ENCODE measurements at regions not wholly inside any gene's neighbourhood (a gene's known extent, or its start where the extent isn't known, plus 50 kb on each side); places are given as distances from the start of the nearest gene placed in this dataset.

DNA sequence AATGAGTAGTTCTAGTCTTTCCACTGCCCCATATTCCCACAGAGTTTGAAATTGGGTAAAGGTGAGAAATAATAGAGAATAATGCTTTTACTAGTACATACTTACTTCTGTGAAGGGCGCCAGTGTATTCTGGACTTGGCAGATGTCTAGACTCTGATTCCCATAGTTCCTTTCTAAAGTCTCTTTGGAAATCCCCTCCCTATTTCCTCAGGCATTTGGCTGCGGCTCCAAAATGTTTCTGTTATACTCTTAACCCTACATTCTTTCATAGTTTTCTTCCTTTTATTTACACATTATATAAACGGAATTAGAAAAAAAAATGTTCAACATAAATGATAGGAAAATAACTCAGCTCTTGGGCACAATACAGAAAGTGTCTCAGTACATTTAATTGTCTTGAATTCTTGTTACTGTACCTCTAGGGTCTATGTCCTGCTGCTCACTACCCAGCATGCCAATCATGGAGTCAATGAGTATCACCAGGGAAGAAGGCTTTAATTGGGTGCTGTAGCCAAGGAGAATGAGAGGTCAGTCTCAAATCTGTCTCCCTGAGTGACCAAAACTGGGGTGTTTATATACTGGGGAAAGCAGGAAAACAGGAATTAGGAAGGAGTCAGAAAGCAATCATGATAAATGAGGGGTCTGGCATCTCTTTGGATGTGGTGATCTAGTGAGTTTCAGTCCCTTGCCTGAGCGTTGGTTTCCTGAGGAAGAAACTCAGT lies 147.8 kb upstream of the MMADHC start:
- ATAC-seq (ENCODE audit: low read depth) (no peak), DNase-seq (no peak)
- no peak overlapping the region for H3K4me3 Mint-ChIP-seq
- POLR2A ChIA-PET = no interaction called here
- H3K36me3 Mint-ChIP-seq = no peaks in the 10 kb centered on the region
- no peaks in the 10 kb centered on the region for H3K4me1 Mint-ChIP-seq
- H3K27ac Mint-ChIP-seq = no peak overlapping the region
- H3K27me3 Mint-ChIP-seq = no peaks in the 10 kb centered on the region
- no peaks in the 10 kb centered on the region for H3K9me3 Mint-ChIP-seq

DNA sequence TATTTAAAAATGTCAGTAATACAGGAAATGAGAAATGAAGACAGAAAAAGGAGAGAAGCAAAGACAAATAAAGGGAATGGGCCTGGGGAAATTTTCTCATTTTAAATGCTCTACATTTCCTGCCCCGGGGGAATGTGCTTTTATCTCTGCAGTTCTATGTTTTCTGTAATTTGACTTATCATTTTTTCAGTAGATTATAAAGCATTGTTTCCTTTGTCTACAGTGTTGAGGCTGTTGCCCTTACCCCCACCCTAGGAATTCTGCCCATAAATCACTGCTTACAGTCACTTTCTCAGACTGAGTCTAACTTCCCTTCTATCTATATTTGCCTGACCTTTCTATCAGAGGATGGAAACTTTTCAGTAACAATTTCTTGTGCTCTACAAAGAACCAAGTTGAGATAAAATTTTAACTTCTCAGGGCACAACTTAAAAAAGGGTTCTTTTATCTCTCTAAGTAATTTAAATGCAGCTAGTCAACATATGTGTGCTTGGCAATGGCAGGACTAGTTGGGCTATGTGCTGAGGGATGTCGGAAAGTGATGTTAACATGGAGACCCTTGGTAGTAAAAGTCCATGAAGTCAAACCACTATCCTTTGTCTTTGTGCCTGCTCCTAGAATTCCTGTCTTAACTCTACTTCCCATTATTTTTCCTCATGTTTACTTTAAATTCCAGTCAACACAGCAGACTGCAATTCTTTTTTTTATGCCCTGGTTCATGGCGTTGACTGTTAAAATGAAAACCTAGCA lies 146.5 kb upstream of the MMADHC start:
- Mint-ChIP-seq H3K36me3 (no peaks in the 10 kb centered on the region), H3K9me3 (no peaks in the 10 kb centered on the region), H3K4me3 (no peak overlapping the region), H3K27ac (no peak overlapping the region), H3K27me3 (no peaks in the 10 kb centered on the region), H3K4me1 (no peaks in the 10 kb centered on the region)
- no peak for ATAC-seq (ENCODE audit: low read depth)
- POLR2A ChIA-PET = no interaction called here
- DNase-seq = no peak

DNA sequence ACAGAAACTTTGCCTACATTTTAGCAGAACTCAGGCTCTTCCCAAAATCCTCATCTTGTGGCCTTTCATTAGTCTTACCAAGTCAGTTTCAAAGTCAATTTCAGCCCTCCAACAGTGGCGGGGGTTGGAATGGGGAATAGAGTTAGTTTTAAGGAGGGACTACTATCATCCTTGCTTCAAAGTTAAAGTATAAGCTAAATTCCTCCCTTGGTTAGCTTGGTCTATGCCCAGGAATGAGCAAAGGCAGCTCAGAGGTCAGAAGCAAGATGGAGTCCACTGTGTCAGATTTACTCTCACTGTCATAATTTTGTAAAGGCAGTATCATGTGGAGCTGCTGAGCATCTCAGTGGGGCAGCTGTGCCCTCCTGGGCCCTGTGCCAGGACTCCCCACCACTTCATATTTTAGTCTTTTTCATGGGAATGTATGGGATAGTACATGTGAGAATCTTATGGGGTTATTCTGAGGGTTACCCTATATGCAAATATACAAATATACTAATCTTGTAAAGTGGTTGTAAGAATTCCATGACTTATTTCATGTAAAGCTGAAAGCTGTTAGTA lies 145.2 kb upstream of the MMADHC start:
- POLR2A ChIA-PET = no interaction called here
- no peak for ATAC-seq (ENCODE audit: low read depth)
- no peak overlapping the region for H3K27ac Mint-ChIP-seq

DNA sequence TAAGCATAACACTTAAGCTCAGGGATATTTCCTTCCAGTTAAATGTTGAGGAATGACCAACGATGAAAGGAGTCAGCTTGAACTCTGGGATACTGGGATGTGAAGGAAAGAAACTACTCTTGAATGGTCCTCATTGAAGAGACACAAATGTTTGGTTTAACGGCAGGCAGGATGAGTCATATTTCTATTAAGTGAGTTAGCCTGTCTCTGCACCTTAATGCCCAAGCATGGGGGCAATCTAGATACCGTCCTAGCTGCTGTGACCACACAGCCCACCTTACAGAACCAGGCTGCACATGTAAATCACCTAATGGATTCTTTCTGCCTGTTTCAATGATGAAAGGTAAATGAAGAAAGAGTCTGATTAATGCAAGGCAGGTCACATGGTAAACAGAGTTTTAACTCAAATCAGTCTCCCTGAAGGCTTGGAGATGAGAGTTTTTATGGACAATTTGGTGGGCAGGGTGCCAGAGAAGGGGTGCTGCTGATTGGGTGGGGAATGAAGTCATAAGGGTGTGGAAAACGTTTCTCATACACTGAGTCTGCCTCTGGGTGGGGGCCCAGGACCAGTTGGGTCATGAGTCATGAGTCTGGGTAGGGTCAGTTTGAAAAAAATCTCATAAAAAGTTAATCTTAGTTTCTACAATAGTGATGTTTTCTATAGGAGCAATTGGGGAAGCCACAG lies 144.6 kb upstream of the MMADHC start:
- Mint-ChIP-seq H3K4me1 (no peaks in the 10 kb centered on the region), H3K9me3 (no peaks in the 10 kb centered on the region), H3K4me3 (no peak overlapping the region), H3K27me3 (no peaks in the 10 kb centered on the region), H3K36me3 (no peaks in the 10 kb centered on the region), H3K27ac (no peak overlapping the region)
- POLR2A ChIA-PET = no interaction called here
- DNase-seq (no peak), ATAC-seq (ENCODE audit: low read depth) (no peak)

More for the DNA sequence above, 145.2 kb upstream of the MMADHC start:
- H3K4me3 Mint-ChIP-seq = no peak overlapping the region
- no peaks in the 10 kb centered on the region for H3K27me3 Mint-ChIP-seq
- no peak for DNase-seq
- H3K4me1 Mint-ChIP-seq = no peaks in the 10 kb centered on the region
- H3K9me3 Mint-ChIP-seq = no peaks in the 10 kb centered on the region
- no peaks in the 10 kb centered on the region for H3K36me3 Mint-ChIP-seq

DNA sequence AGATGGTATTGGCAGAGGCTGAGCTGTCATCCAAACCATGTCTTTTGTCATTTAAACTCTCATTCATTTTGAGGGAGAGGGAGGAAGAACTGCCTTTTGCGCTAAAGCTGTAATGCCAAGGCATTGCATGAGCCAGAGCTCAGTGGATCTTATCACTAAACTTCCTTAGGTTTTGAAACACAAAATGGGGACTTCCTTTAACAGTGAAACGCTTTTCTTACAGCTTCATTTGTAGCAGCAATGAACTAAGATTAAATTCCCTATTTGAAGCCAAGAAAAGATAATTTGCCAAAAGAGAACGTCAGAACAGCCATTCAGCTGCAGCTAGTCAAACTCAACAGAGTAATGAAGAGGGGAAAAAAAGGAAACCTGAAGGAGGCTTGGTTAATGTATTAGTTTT lies 143.5 kb upstream of the MMADHC start:
- Mint-ChIP-seq H3K9me3 (no peaks in the 10 kb centered on the region), H3K27me3 (peaks cover 4% of the 10 kb centered on the region), H3K36me3 (no peaks in the 10 kb centered on the region), H3K4me1 (no peaks in the 10 kb centered on the region), H3K4me3 (no peak overlapping the region), H3K27ac (no peak overlapping the region)
- POLR2A ChIA-PET = no interaction called here
- no peak for DNase-seq
- ATAC-seq (ENCODE audit: low read depth) = no peak

DNA sequence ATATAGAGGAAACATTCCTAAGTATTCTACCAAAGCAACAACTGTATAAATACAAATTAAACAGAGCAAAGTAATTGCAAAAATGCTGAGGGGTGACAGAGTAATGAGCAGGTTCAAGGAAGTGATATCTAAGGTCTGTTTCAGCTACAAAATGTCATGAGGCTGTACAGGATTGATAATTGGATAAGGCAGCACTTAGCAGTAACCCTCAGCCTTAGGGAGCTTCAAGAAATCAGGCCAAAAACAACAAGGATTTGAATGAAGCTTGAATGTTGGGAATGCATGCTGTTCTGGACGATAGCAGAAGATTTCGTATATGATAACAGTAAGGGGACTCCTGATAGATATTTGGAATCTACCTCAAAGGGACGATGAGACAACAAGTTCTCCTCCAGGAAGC lies 142.0 kb upstream of the MMADHC start:
- Mint-ChIP-seq H3K27me3 (peaks cover 5% of the 10 kb centered on the region), H3K9me3 (no peaks in the 10 kb centered on the region), H3K27ac (no peak overlapping the region), H3K4me1 (no peaks in the 10 kb centered on the region), H3K36me3 (no peaks in the 10 kb centered on the region), H3K4me3 (no peak overlapping the region)
- DNase-seq = no peak
- POLR2A ChIA-PET = no interaction called here
- ATAC-seq (ENCODE audit: low read depth) = no peak

DNA sequence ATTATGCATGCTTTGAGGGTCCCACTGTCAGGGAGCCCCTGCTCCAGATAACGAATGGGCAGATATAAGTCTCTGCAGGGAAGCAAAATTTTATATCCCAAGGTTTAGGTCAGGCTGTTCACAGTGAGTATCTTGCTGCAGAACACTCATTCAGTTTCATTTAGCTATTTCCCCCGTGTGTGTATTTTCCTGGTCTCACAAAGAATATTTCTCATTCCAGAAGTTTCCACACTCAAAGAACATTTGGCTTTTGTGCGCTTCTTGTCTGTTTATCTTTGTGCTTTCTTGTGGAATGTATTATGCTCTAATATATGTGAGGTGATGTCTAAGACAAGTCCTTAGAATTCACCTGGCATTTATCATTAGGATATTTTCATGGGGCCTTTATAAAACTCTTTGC lies 140.4 kb upstream of the MMADHC start:
- Mint-ChIP-seq H3K4me3 (no peak overlapping the region), H3K27ac (no peak overlapping the region), H3K36me3 (no peaks in the 10 kb centered on the region), H3K4me1 (no peaks in the 10 kb centered on the region), H3K9me3 (no peaks in the 10 kb centered on the region), H3K27me3 (peaks cover 5% of the 10 kb centered on the region)
- DNase-seq (no peak), ATAC-seq (ENCODE audit: low read depth) (no peak)
- POLR2A ChIA-PET = no interaction called here

DNA sequence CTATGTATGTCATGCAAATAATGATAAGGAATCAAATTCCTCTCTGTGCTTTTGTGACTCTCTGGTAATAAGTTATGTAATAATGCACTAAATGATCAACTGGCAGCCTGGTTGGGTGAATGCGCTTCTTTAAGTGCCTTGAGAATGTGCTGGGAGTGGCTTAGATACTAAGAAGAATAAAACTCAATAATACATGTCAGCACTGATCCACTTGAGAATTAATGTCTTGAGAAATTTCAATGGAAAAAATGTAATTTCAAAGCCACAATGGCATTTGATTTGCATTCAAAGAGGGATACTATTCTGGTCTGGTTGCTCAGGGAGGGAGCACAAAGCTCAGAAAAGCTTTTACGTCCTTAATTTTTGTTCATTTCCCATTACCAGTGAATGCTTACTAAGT lies 137.7 kb upstream of the MMADHC start:
- Mint-ChIP-seq H3K27ac (no peak overlapping the region), H3K4me1 (no peaks in the 10 kb centered on the region), H3K9me3 (no peaks in the 10 kb centered on the region), H3K36me3 (no peaks in the 10 kb centered on the region), H3K27me3 (peaks cover 5% of the 10 kb centered on the region), H3K4me3 (no peak overlapping the region)
- ATAC-seq (ENCODE audit: low read depth) = no peak
- DNase-seq = no peak
- POLR2A ChIA-PET = no interaction called here

DNA sequence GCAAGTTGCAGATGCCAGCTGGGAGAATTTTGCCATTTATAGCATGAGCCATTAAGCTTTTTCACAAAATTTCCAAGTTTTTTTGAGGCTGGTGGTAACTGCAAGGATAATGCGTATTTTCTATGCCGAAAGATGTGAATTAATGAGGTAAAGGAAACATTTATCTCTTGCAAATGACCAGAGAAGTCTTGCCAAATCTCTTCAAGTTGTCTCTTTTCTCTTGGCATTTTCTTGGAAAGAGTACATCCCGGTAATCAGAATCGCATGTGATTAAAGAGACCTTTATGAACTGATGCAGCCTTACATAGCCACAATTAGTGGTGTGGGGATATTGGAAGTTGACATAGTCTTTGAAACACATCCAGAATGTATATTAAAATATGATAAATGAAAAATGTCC lies 136.5 kb upstream of the MMADHC start:
- Mint-ChIP-seq H3K4me1 (no peaks in the 10 kb centered on the region), H3K27ac (no peak overlapping the region)

DNA sequence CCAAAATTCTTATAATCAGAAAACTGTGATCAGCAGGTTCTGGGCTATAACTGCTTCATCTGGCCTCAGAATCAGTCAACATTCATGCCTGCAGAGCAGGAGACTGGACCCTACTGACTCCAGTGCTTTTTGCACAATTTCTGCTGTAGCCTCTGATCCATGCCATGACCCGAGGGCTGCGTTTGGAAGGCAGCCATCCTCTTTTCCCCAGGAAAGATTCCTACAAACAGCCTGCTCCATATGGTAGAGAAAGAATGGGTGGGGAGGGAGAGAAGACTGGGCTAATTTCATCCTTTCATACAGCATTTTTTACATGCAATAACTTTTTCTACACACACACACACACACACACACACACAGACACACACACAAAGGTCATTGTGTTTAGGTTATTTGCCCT lies 133.0 kb upstream of the MMADHC start:
- ATAC-seq (ENCODE audit: low read depth) (no peak), DNase-seq (no peak)
- Mint-ChIP-seq H3K4me1 (no peaks in the 10 kb centered on the region), H3K4me3 (no peak overlapping the region), H3K27ac (no peak overlapping the region), H3K9me3 (no peaks in the 10 kb centered on the region), H3K36me3 (no peaks in the 10 kb centered on the region), H3K27me3 (no peaks in the 10 kb centered on the region)
- POLR2A ChIA-PET = no interaction called here

More for the DNA sequence above, 136.5 kb upstream of the MMADHC start:
- ATAC-seq (ENCODE audit: low read depth) (no peak), DNase-seq (no peak)
- Mint-ChIP-seq H3K27me3 (peaks cover 5% of the 10 kb centered on the region), H3K9me3 (no peaks in the 10 kb centered on the region), H3K4me3 (no peak overlapping the region), H3K36me3 (no peaks in the 10 kb centered on the region)
- POLR2A ChIA-PET = no interaction called here

DNA sequence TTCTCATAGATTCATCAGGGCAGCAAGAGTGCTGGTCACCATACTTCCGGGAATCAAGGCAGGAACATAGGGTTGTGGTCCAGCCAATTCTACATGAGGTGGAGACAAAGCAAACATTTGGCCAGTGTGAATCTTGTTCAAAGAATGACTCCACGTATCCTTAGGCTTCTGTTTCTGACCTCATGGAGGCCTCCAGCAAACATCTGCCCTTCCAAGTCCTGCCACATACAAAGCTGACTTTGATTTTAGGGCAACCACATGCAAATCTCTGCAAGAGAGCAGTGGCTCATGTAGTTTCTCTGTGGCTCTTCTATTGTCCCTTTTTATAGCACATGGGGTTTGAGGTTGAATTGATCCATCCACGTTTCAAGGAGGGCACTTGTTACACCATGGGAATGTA lies 132.1 kb upstream of the MMADHC start:
- ATAC-seq (ENCODE audit: low read depth) (no peak), DNase-seq (no peak)
- no peaks in the 10 kb centered on the region for H3K27me3 Mint-ChIP-seq
- H3K27ac Mint-ChIP-seq = no peak overlapping the region
- H3K9me3 Mint-ChIP-seq = no peaks in the 10 kb centered on the region
- POLR2A ChIA-PET = no interaction called here
- H3K4me3 Mint-ChIP-seq = no peak overlapping the region
- H3K36me3 Mint-ChIP-seq = no peaks in the 10 kb centered on the region
- H3K4me1 Mint-ChIP-seq = no peaks in the 10 kb centered on the region

DNA sequence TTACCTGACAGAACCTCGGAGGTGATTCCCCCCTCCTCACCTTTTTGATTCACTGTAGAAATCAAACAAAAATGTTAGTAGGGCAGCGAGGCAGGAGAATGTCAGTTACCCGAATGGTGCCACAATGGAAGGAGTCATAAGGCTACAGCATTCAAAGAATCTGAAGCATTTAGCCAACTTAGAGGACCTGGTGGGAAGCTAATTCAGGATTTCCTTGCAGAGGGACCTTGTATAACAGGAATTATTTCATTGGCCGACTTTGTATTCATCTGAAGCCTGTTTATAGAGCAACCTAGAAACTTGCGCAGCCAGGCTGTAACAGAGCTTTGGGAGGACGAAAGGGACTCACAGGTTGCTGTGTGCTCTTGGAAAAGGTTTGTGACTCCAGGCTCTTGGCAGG lies 129.1 kb upstream of the MMADHC start:
- DNase-seq = no peak
- Mint-ChIP-seq H3K4me1 (no peaks in the 10 kb centered on the region), H3K9me3 (no peaks in the 10 kb centered on the region), H3K27ac (no peak overlapping the region), H3K27me3 (no peaks in the 10 kb centered on the region), H3K36me3 (no peaks in the 10 kb centered on the region), H3K4me3 (no peak overlapping the region)
- POLR2A ChIA-PET = no interaction called here
- ATAC-seq (ENCODE audit: low read depth) = no peak

DNA sequence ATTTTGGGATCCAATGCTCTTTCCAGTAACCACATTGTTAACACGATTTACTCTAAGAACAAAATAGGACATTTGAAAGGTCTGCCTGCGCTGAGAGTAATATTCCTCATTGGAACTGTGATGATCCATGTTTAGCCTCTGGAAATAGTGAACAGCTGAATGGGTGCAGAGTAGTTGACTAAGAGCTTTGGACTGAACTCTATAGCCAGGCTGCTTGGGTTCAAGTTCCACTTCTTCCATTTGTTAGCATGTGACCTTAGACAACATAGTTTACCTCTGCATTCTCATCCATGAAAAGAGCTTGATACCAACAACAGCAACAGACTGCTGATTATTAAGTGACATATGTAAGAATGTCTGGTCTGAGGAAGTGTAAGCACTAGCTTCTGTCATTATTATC lies 128.3 kb upstream of the MMADHC start:
- no peak for DNase-seq
- Mint-ChIP-seq H3K9me3 (no peaks in the 10 kb centered on the region), H3K27ac (no peak overlapping the region), H3K27me3 (no peaks in the 10 kb centered on the region), H3K36me3 (no peaks in the 10 kb centered on the region), H3K4me1 (no peaks in the 10 kb centered on the region), H3K4me3 (no peak overlapping the region)
- ATAC-seq (ENCODE audit: low read depth) = no peak
- POLR2A ChIA-PET = no interaction called here

Measured in activated naive CD8-positive, alpha-beta T cell treated with anti-CD3 and anti-CD28 coated beads, Interleukin-2, amount 10 ng/mL, durations not matched to agents 7 days and 5 days (primary cell).